IPS DF 4.7 (cell line): ENCODE measurements at regions not wholly inside any gene's neighbourhood (a gene's known extent, or its start where the extent isn't known, plus 50 kb on each side); places are given as distances from the start of the nearest gene placed in this dataset.

Experiments
- DNase-seq: peaks from one replicate; pipeline ENCODE4 v3.0.0-alpha.2; 2013; ENCODE audit warnings: low spot score; ENCODE audit errors: extremely low read depth

DNA sequence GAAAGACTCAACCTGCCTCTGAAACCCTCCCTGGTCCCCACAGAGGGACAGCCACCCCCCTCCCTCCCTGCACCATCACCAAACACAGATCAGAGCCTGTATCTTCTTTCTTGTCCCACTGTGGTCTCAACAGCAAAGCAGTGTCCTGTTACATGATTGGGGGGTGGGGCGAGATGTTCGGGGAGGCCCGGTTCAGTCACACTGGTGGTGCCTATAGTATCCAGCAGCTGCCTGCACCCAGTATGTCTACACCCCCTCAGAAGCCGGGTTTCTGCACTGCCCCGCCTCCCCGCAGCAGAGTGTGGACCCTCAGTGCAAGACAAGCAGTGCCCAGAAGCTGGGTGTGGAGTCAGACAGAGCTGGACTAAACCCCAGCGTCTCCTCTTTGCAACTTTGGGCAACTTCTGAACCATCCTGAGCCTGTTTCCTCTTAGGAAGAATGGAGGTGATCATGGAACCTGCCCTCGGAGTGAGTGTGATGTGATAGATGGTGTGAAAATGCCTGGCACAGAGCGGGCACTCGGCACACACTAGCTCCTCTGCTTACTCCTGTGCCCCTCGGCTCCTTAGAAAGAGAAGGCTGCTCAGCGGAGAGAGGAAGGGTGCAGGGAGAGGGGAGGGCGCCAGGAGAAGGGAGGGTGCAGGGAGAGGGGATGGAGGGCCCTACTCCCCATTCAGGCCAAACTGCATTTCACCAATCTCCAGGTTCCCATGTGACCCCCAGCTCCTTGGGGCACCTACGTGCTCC is 84.0 kb upstream of the TNRC6C start:
- no peak for DNase-seq

DNA sequence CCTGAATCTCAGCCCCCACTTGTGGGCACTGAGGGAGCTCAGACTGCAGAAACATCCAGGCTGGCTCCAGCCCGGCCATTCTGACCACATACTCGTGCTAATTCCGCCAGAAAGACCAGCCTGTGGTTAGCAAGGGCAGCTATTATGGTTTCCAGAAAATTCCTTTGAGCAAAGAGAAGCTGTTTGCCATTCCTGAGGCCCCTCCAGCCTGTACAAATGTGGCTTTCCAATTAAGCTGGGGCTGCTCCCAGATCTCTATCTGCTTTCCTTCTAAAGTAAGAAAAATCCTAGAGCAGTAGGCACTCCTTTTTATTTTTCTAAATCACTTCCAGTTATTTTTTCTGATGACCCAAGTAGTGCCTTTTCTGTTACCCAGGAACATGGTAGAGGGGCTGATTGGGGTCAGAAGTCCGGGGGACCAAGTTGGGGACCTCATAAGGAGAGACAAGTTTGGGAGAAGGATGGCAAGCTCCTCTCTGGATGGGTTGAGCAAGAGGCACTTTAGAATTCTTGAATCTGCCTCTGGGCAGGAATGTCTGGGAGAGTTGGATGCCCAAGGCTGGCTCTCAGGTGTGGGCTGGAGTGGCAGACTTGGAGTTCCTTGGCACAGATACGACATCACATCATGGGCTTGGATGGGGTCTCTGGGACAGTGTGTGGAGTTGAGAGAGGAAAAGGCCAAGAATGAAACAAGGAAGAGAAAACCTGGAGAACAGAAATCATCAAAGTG is 83.3 kb upstream of the TNRC6C start:
- no peak for DNase-seq

DNA sequence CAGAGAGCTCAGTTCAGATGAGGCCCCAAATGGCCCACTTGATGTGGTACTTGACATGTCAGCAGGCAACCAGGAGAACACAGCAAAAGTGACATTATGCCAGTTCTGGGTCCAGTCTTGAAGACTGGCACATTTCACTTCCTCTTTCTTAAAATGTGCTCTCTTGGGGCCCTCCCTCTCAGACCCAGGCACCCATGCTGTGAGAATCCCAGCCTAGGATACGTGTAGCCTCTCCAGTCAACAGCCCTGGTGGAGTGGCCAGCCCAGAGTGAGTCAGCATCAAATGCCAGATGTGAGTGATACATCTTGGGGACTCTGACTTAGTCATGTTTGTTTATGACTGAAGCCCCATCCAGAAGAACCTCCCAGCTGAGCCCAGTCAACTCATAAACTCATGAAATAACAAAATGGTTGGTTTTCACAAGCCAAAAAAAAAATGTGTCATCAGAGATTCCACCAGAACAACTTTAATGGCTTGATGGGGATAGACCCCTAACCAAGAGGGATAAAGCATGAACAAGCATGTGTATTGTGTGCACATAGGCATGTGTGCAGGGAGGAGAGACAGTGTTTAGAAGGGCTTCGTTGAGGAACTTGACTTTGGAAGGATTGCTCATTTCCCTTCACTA is 82.5 kb upstream of the TNRC6C start:
- DNase-seq = no peak

DNA sequence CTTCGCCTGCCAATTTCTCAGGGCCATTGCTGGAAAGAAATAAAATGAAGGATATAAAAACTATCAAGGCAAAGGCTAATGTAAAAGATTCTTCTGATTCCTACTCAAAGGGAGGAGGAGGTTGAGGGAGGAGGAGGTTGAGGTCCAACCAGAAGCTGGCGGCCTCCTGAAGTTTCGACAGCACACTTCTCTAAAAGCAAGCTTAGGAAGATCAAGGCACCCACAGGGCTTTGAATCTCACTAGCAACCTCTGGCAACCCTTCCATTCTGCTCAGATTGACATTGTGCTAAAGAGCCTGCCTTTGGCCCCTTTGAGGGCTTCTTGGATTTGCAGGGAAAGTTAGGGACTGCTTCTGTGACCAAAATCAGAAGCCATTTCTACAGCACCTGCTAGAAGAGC is 81.5 kb upstream of the TNRC6C start:
- DNase-seq = no peak

DNA sequence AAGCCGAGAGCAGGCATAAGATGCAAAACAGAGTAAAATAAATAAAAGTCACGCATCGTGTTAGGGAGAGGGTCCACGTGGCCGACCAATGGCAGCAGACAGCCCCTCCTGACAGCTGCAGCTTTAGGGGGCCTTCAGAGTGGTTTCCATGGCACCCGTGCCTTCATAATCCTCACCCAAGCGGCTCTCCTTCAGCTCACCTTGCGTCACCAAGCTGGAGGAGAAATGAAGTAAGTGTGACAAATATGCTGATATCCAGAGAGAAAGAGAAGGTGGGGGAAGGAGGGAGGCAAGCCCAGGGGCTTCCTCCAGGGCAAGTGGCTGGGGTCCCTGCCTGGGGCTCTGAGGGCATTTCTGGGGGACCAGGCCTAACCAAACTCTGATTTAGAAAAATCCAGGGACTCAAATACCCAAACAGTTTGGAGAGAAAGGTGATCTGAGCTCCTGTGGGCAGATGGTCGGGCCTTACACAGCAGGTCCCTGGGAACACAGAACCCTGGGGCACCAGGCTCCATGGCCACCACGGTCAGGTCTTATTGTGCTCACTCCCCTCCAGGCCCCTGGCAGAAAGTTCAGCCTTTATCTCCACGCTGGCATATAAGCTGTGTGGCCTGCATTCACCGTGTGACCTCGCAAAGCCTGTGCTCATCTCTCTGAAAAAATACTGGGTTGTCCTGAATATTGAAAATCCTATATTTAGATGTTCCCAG is 80.7 kb upstream of the TNRC6C start:
- DNase-seq = no peak

DNA sequence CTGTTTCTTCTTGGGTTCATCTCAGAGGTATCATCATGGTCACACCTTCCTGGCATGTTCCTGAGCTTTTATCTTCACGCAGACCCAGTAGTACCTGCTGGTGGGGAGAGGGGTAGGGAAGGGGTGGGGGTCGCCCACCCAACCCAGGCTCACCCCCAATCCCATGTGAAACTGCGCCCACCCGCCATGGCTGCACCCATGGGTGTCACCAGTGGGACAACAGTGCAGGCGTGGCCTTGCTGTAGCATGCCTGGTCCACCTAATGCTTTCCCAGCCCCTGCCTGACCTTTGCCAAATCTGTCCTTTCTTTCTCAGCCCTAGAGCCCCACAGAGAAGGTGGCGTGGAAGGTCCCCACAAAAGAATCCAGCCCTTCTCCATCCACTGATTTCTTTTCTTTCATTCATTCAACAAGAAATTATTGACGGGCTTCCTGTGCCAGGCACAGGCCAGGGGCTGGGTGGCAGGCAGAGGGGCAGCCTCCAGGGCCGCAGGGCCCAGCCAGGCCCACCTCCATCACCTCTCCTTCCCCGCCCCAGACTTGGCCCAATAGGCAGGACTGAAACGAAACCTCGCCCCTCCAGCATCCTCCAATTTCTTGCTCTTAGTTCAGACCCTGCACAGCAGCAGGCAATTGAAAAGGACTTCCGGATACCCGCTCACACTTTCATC is 79.1 kb upstream of the TNRC6C start:
- no peak for DNase-seq

DNA sequence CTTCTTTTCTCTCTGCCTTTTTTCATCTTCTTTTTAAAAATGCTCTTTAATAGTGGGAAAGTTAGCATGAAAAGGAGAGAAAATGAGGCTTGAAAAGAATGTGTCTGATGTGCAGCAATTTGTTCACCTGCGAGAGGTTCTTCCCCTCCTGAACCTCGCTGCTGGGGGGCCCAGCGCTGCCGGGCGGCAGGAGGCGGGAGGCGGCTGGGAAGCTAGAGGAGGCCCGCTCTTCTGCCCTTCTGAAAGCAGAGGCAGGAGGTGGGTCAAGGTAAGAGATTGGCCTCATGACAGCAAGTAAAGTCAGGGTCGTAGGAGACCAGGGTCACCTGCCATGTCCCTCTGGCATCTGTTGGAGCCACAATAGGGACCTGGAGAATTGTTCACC is 78.6 kb upstream of the TNRC6C start:
- no peak for DNase-seq

DNA sequence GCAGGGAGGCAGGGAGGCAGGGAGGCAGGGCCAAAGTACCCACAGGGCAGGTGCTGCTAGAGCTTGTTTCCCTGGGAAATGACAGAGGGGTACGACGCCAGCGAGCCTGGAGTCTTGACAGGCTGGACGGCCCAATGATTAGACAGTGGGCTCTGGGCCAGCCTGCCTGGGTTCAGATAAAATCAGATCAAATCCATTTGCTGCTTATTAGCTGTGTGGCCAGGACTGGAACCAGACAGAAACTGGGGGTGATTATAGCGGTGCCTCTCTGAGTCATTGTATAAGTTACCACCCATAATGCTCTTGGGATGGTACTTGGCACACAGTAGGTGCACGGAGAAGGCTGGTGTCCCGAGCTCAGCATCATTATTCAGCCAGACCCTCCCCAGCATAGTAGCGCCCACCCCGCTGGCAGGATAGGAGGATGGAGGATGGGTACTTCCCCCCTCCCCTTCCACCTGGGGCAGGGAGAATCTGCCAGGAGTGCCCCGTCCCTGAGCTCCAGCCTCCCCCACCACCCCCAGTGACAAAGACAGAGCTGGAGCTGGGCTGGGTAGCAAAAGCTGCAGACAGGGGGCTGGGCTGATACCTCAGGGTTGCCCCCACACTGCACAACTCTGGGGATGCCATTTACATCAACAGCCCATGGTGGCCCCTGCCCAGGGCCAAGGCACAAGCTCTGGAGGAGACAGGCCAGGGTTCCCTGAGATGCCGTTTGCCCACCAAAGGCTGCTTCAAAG is 77.6 kb upstream of the TNRC6C start:
- no peak for DNase-seq

DNA sequence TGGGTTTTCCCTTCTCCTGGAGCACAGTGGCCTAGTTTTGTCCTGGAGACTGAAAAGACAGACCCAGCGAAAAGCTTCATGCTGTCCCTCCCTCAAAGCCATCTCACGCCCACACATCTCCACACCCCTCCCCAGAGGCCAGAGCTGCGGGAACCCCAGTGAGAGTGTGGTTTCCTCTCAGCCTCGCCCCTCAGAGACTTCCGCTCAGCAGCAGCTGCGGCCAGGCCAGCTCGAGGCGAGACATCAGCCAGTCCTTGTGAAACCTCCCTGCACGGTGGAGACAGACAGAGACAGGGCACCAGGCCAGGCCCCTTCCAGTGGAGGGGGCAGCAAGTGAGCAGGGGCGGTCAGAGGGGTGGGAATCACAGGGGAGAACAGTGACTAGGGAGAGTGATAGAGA is 77.0 kb upstream of the TNRC6C start:
- DNase-seq = no peak

DNA sequence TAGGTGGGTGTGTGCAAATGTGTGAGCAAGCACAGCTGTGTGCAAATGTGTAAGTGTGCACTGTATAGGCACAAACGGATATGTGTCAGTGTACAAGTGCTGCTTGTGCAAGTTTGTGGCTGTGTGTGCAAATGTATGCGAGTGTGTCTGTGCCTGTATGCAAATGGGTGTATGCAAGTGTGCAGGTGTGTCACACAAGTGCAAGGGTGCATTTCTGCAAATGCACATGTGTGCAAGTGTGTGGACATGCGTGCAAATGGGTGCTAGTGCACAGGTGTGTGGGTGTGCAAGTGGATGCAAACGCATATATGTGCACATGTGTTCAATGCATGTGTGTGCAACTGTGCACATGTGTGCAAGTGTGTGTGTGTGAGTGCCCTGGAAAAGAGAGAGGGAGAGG is 76.5 kb upstream of the TNRC6C start:
- no peak for DNase-seq

DNA sequence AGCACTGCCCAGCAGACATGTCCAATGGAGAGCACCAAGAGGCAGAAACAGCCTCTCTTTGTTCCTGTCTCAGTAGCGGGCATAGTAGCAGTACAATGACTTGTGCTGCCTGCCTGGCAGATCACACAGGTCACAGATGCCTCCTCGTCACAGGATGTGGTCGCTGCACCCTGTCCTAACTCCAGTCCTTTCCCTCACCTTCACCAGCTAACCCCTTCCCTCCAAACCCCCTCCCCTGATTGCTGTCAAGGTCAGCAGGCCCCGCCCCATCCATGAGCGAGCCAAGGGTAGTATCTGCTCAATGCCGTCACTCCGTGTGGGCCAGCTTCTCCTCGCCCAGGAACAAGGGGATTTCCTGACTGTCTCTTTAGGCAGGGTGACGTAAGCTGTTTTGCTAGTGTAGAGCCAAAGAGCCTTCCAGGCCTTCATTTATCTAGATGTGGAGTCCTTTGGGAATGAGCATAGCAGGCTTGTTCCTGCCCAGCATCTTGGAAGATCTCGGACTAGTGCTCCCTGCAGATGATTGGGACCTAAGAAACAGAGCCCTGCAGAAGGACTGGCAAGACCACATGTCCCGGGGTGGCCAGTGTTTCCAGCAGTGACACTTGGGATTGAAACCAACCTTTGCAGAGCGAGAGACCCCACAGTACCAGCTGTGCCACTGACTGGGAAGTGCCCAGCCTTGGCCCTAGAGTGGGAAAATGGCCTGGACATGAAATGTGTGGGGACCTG is 75.9 kb upstream of the TNRC6C start:
- DNase-seq = no peak

DNA sequence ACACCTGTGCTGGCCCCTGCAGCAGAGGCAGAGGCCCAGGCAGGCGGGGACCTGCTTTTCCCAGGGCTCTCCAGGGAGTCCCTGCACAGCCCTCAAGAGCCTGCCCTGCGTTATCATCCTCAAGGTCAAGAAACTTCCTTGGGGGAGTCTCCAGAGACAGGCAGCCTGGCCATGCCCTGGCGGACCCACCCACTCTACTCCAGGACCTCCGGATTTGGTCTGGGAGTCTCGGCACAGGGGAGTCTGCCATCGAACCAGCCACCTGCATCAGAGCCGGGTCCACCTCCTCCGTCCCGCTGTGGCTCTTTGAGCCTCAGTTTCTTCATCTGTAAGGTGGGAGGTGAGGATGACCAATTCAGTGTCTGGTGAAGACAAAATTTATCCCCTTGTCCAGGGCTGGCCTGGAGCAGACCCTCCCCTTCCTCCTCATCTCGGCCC is 75.3 kb upstream of the TNRC6C start:
- no peak for DNase-seq

DNA sequence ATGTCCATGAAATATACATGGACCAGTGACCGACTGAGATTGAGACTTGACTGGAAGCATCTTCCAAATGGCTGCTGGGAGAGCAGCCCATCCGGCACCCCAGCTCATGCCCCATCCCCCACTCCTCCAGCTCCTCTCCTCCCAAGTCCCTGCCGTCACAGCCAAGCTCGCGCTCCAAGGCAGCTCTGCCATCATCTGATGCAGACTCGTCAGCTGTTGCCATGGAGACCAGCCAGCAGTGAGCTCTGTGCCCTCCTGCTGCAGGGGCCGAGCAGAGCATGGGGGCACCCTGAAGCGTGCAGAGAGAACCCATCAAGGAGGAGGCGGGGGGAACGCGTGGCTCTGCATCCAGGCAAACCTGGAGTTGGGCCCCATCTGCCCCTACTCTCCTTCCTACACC is 74.5 kb upstream of the TNRC6C start:
- DNase-seq = no peak

DNA sequence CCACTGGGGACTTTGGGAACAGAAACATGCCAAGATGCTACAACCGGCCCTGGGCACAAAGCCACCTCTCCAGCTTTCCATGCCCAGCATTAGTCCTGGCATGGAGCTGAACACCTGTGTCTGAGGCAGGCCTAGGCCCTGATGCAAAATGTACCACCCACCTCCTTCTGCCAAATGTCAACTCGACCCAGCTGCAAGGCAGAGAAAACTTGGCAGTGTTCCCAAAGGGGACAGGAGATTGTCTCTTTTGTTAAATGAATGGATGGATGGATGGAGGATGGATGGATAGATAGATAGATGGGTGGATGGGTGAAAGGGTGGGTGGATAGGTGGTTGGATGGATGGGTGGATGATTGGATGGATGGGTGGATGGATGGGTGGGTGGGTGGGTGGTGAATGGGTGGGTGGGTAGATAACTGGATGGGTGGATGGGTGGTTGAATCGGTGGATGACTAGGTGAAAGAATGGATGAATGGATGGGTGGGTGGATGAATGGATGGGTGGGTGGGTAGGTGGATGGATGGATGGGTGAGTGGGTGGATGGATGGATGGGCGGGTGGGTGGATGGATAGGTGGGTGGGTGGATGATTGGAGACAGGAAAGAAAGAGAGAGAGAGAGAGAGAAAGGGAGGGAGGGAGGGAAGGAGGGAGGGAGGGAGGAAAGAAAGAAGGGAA is 73.4 kb upstream of the TNRC6C start:
- no peak for DNase-seq

DNA sequence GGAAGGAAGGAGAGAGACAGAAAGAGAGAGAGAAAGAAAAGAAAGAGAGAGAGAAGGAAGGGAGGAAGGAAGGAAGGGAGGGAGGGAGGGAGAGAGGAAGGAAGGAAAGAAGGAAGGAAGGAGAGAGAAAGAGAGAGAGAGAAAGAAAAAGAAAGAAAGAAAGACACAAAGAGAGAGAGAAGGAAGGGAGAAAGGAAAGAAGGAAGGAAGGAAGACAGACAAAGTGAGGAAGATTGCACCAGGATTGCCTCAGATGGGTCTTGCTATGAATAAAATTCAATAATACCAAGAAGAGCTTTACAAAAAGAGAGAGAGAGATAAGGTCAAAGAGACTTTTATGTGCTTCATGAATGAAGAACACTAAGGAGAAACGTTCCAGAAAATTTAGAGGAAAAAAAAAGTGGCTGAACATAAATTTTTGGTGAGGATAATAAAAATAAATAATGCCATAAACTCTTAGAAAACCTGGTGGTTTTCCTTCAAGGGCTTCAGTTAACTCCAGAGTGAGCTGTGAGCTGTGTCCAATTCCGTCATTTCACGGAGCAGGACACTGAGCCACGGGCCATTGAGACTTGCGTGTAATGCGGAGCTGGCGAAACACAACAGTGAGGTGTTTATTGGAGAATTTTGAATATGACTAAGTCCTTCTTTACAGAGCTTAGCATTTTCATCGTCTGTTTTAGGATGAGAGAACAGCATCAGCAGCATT is 72.7 kb upstream of the TNRC6C start:
- DNase-seq = no peak

DNA sequence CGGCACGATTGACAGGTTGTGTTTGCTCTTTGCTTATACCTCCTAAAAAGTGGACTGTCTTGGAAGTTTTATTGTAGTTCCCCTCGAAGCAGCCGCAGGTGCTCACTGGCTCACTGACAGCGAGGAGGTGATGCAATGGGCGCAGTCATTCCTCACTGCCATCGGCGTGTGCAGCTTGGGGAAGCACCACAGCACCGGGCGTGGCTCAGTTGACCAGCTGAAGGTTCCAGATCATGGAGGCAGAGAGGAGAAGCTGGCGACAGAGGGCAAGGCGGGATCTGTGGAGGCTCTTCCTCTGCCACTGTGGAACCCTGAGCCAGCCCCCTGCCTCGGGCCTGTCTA is 72.1 kb upstream of the TNRC6C start:
- DNase-seq = no peak

DNA sequence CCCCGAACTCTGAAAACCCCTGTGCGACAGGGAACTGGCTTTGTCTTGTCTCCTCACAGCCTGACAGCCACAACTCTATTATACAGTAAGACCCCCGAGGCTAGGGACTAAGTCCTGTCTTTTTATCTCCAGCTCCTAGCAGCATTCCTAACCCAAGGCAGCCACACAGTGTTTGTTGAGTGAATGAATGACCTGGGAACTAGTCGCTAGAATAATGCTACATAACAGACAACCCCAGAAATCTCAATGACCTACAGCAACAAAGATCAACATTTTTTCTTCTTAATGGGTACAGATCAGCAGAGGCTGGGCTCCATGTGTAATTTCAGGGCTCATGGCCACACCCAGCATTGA is 71.4 kb upstream of the TNRC6C start:
- no peak for DNase-seq

DNA sequence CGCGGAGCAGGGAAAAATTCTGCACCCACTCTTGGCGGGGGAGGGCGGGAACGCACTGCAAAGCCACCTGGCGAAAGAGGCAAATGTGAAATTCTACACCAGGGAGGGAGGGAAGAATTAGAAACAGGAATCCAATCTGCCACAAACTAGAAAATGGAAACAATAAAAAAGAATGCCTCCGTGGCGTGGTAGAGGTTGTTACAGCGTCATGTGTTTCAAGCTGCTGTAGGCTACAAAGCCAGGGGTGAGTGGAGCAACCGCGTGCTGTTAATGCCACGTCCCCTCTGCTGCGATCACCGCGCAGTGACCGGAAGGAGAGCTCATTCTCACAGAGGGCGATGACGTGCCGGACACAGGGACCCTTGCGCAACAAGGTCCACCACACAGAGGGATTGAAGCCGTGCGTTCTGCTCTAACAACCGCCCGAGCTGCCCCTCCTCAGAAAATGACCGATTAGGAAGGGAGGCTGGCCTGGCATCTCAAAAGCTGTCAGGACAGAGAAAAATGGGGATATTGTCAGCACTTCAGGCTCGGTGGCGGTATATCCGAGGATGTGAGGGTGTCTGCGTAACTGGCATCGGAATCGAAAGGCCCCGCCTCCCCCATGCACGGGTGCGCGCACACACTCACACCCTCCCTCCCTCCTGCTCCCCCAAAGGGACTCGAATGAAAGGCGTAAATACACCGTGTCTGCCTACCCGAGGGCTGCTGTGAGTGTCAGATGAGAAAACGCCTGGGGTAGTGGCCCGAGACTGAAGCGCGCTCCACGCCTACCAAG is 70.8 kb upstream of the TNRC6C start:
- DNase-seq = no peak
